C4-2B (cell line): ENCODE measurements at regions not wholly inside any gene's neighbourhood (a gene's known extent, or its start where the extent isn't known, plus 50 kb on each side); places are given as distances from the start of the nearest gene placed in this dataset.

Experiments
- ZFX ChIP-seq: fragments of 450-650 bp; IDR thresholded peaks from 2 replicates; pipeline ENCODE4 v1.6.1; 2017
- TF ChIP-seq, protein P1 (sequence below): fragments of 450-650 bp; conservative IDR thresholded peaks from 2 replicates; pipeline ENCODE4 v1.5.1; 2017; ENCODE audit warnings: mild to moderate bottlenecking

GRCh38 chr2:145682546-145683157 lies 1162.7 kb upstream of the ZEB2 start:
- TF ChIP-seq, protein P1, sequence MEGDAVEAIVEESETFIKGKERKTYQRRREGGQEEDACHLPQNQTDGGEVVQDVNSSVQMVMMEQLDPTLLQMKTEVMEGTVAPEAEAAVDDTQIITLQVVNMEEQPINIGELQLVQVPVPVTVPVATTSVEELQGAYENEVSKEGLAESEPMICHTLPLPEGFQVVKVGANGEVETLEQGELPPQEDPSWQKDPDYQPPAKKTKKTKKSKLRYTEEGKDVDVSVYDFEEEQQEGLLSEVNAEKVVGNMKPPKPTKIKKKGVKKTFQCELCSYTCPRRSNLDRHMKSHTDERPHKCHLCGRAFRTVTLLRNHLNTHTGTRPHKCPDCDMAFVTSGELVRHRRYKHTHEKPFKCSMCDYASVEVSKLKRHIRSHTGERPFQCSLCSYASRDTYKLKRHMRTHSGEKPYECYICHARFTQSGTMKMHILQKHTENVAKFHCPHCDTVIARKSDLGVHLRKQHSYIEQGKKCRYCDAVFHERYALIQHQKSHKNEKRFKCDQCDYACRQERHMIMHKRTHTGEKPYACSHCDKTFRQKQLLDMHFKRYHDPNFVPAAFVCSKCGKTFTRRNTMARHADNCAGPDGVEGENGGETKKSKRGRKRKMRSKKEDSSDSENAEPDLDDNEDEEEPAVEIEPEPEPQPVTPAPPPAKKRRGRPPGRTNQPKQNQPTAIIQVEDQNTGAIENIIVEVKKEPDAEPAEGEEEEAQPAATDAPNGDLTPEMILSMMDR: no peak
- TF ChIP-seq ZFX: no peak
